BJ (cell line): ENCODE measurements at regions not wholly inside any gene's neighbourhood (a gene's known extent, or its start where the extent isn't known, plus 50 kb on each side); places are given as distances from the start of the nearest gene placed in this dataset.

Source experiments
- CTCF ChIA-PET: fragments of 350-600 bp; formaldehyde crosslinking; extraction: SDS; loops from one replicate; lab custom pipeline; 2021; ENCODE audit warnings: antibody characterized with exemption, inconsistent platforms; lab: Yijun Ruan, JAX
- POLR2A ChIA-PET: fragments of 300-600 bp; sonication (Branson Sonifier 250); formaldehyde crosslinking; extraction: SDS; loops from one replicate; lab custom pipeline; 2021; ENCODE audit warnings: antibody characterized with exemption; lab: Charles Lee
- DNase-seq: peaks from one replicate; pipeline ENCODE4 v3.0.0-alpha.2; 2011; ENCODE audit warnings: low read depth
- H3K27me3 ChIP-seq: 2 replicates; pipeline ENCODE4 v1.6.0; 2011; ENCODE audit warnings: low read length; ENCODE audit not compliant: control insufficient read depth, insufficient read depth
- H3K36me3 ChIP-seq: 2 replicates; pipeline ENCODE4 v1.5.1; 2011; ENCODE audit warnings: low read length; ENCODE audit not compliant: control insufficient read depth, insufficient read depth
- H3K4me3 ChIP-seq: 2 replicates; pipeline ENCODE4 v1.5.1; 2011; ENCODE audit warnings: low read depth, mild to moderate bottlenecking, control low read depth, low read length
- CTCF ChIP-seq: IDR thresholded peaks from 2 replicates; pipeline ENCODE4 v1.5.1; 2011; ENCODE audit warnings: low read depth, mild to moderate bottlenecking, control low read depth, inconsistent platforms, low read length, moderate library complexity; ENCODE audit not compliant: insufficient read depth

- CTCF ChIA-PET = interaction anchor here (1.4 kb wide), 1 partner anchor 13 kb away, joined by 5 read pairs; no protein-coding TSS in a partner anchor
- POLR2A ChIA-PET = no interaction called here
- DNase-seq = no peak
- Histone ChIP-seq H3K36me3 (no peaks in the 10 kb centered on the region), H3K27me3 (no peaks in the 10 kb centered on the region), H3K4me3 (no peak overlapping the region)
- TF ChIP-seq CTCF = no peak
These were observed 150.8 kb downstream of the RBMX2 start for GRCh38 chrX:130552444-130553073.

- no peaks in the 10 kb centered on the region for H3K27me3 ChIP-seq
- ChIA-PET POLR2A (no interaction called here), CTCF (interaction anchor here (1.7 kb wide), 1 partner anchor 21 kb away, joined by 6 read pairs; no protein-coding TSS in a partner anchor)
- H3K36me3 ChIP-seq = no peaks in the 10 kb centered on the region
- peak; percentile 83 for DNase-seq
- no peak overlapping the region for H3K4me3 ChIP-seq
- no peak for TF ChIP-seq CTCF
These were observed 153.6 kb downstream of the RBMX2 start for GRCh38 chrX:130555341-130555740.

- no peaks in the 10 kb centered on the region for H3K36me3 ChIP-seq
- no peak for DNase-seq
- H3K4me3 ChIP-seq = no peak overlapping the region
- POLR2A ChIA-PET = no interaction called here
- TF ChIP-seq CTCF = no peak
- CTCF ChIA-PET = interaction anchor here (1.7 kb wide), 1 partner anchor 20 kb away, joined by 6 read pairs; no protein-coding TSS in a partner anchor
- H3K27me3 ChIP-seq = no peaks in the 10 kb centered on the region
These were observed 154.0 kb downstream of the RBMX2 start for GRCh38 chrX:130555757-130556156.

- no peaks in the 10 kb centered on the region for H3K27me3 ChIP-seq
- no peak for DNase-seq
- no peaks in the 10 kb centered on the region for H3K36me3 ChIP-seq
- H3K4me3 ChIP-seq = no peak overlapping the region
- POLR2A ChIA-PET = no interaction called here
- TF ChIP-seq CTCF = no peak
- CTCF ChIA-PET = interaction anchor here (1.7 kb wide), 1 partner anchor 19 kb away, joined by 6 read pairs; no protein-coding TSS in a partner anchor
These were observed 155.2 kb downstream of the RBMX2 start for GRCh38 chrX:130556951-130557350.

- ChIA-PET CTCF (interaction anchor here (1.7 kb wide), 1 partner anchor 15 kb away, joined by 8 read pairs; no protein-coding TSS in a partner anchor), POLR2A (no interaction called here)
- no peaks in the 10 kb centered on the region for H3K36me3 ChIP-seq
These were observed 158.8 kb downstream of the RBMX2 start for GRCh38 chrX:130560544-130560943.

More at GRCh38 chrX:130560544-130560943, 158.8 kb downstream of the RBMX2 start:
- no peak for DNase-seq
- TF ChIP-seq CTCF = no peak
- Histone ChIP-seq H3K27me3 (no peaks in the 10 kb centered on the region), H3K4me3 (no peak overlapping the region)
